ENCODE measurements at regions not wholly inside any gene's neighbourhood (a gene's known extent, or its start where the extent isn't known, plus 50 kb on each side); places are given as distances from the start of the nearest gene placed in this dataset.
"Not testable (repeated sequence)": the region's sequence is repeated elsewhere in the genome, so short reads cannot be mapped to it uniquely, and the experiment has no call there.

- in situ Hi-C loops (cut with MboI; ENCODE audit: low pct_ligation_motif_present in 1 of 4, low pct_unique_long_range_greater_than_20kb in 1 of 4, low sequenced_read_pairs in 3 of 4); H3K9me3 ChIP-seq: not testable (repeated sequence)
- peak overlapping the region; percentile 68 to 79 (median 76) for H3K27ac ChIP-seq
These were observed 373.7 kb downstream of the BCL2L11 start for GRCh38 chr2:111494288-111494980.

GRCh38 chr2:111494981-111495315 is 374.2 kb downstream of the BCL2L11 start:
- 0% methylated on average over 5 of the region's 7 CpGs; no CpG with 5 or more reads in 1 of the 2 donors for WGBS, 2 donors (ENCODE audit: low coverage in 1 of 2)
- DNase-seq; intact Hi-C loops (cut with DNase I; ENCODE audit: low total_unique reads); in situ Hi-C loops (cut with MboI; ENCODE audit: low pct_ligation_motif_present in 1 of 4, low pct_unique_long_range_greater_than_20kb in 1 of 4, low sequenced_read_pairs in 3 of 4); H3K36me3 ChIP-seq; H3K9me3 ChIP-seq; H3K4me1 ChIP-seq; H3K27me3 ChIP-seq: not testable (repeated sequence)
- H3K27ac ChIP-seq: peak overlapping the region; percentile 68 to 79 (median 76)
- peak overlapping the region in 1 of 4 donors; percentile 26 for H3K4me3 ChIP-seq

More at GRCh38 chr2:111494288-111494980, 373.7 kb downstream of the BCL2L11 start:
- DNase-seq: peak; percentile 38
- 40% methylated on average over 7 of the region's 14 CpGs; no CpG with 5 or more reads in 1 of the 2 donors for WGBS, 2 donors (ENCODE audit: low coverage in 1 of 2)
- H3K4me1 ChIP-seq; H3K27me3 ChIP-seq; H3K36me3 ChIP-seq; intact Hi-C loops (cut with DNase I; ENCODE audit: low total_unique reads): not testable (repeated sequence)
- H3K4me3 ChIP-seq: peak overlapping the region in 2 of 4 donors; percentile 4 to 26

DNA sequence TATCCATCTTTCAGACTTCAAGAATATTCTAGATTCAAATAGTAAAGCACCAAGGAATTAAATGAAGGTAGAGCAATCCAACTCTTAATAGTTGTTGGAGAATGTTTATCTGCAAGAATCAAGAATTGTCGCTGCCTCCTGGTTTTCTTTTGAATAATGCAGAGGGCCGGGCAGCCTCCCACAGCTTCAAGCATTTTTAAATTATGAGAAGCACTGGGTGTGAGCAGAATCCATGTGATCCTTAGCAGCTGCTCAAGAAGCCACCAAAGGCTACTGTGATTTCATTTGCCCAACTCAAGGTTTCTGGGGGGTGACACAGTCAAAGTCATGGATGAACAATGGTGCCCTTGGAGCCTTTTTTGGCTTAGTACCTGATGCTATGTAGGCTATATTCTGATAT is 374.9 kb downstream of the BCL2L11 start:
- in situ Hi-C loops (cut with MboI; ENCODE audit: low pct_ligation_motif_present in 1 of 4, low pct_unique_long_range_greater_than_20kb in 1 of 4, low sequenced_read_pairs in 3 of 4); H3K27me3 ChIP-seq; intact Hi-C loops (cut with DNase I; ENCODE audit: low total_unique reads); H3K9me3 ChIP-seq; DNase-seq; H3K36me3 ChIP-seq; H3K4me3 ChIP-seq; H3K4me1 ChIP-seq: not testable (repeated sequence)
- WGBS, 2 donors (ENCODE audit: low coverage in 1 of 2): 50 to 64% methylated on average over 2 of the region's 2 CpGs
- peak overlapping the region; percentile 53 to 76 (median 70) for H3K27ac ChIP-seq

DNA sequence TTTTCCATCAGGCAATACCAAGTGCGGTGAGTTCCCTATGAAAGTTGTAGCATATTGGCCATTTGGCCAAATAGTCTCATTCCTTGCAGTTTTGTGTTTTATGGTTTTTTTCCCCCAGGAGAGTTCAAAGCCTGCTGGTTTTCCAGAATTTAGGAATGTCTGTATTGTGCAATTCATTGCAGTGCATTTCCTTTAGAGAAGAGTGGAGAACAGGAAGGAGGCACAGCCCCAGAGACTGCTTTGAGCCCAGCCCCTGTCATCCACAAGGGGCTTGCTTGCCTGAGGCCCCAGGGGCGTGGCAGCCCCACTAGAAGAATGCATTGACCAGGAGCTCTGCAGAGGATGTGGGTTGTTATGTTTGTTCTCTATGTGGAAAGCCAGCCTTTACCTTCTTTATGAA is 375.5 kb downstream of the BCL2L11 start:
- WGBS, 2 donors (ENCODE audit: low coverage in 1 of 2): 75 to 90% methylated on average over 1 to 2 of the region's 2 CpGs
- H3K36me3 ChIP-seq; intact Hi-C loops (cut with DNase I; ENCODE audit: low total_unique reads); H3K27me3 ChIP-seq; H3K4me3 ChIP-seq; DNase-seq; H3K9me3 ChIP-seq; in situ Hi-C loops (cut with MboI; ENCODE audit: low pct_ligation_motif_present in 1 of 4, low pct_unique_long_range_greater_than_20kb in 1 of 4, low sequenced_read_pairs in 3 of 4); H3K4me1 ChIP-seq: not testable (repeated sequence)
- H3K27ac ChIP-seq: peak overlapping the region; percentile 53 to 76 (median 70)

GRCh38 chr2:111496860-111497259 is 376.1 kb downstream of the BCL2L11 start:
- intact Hi-C loops (cut with DNase I; ENCODE audit: low total_unique reads); H3K36me3 ChIP-seq; DNase-seq; H3K27ac ChIP-seq; H3K4me3 ChIP-seq; H3K4me1 ChIP-seq; H3K27me3 ChIP-seq; in situ Hi-C loops (cut with MboI; ENCODE audit: low pct_ligation_motif_present in 1 of 4, low pct_unique_long_range_greater_than_20kb in 1 of 4, low sequenced_read_pairs in 3 of 4); H3K9me3 ChIP-seq: not testable (repeated sequence)
- WGBS, 2 donors (ENCODE audit: low coverage in 1 of 2): 77 to 80% methylated on average over 1 to 4 of the region's 5 CpGs

GRCh38 chr2:111497270-111497669 is 376.6 kb downstream of the BCL2L11 start:
- in situ Hi-C loops (cut with MboI; ENCODE audit: low pct_ligation_motif_present in 1 of 4, low pct_unique_long_range_greater_than_20kb in 1 of 4, low sequenced_read_pairs in 3 of 4); H3K9me3 ChIP-seq; DNase-seq; H3K27me3 ChIP-seq; H3K4me3 ChIP-seq; H3K4me1 ChIP-seq; intact Hi-C loops (cut with DNase I; ENCODE audit: low total_unique reads); H3K27ac ChIP-seq; H3K36me3 ChIP-seq: not testable (repeated sequence)
- 95% methylated on average over 2 of the region's 2 CpGs; no CpG with 5 or more reads in 1 of the 2 donors for WGBS, 2 donors (ENCODE audit: low coverage in 1 of 2)

- H3K27me3 ChIP-seq; H3K9me3 ChIP-seq; in situ Hi-C loops (cut with MboI; ENCODE audit: low pct_ligation_motif_present in 1 of 4, low pct_unique_long_range_greater_than_20kb in 1 of 4, low sequenced_read_pairs in 3 of 4); intact Hi-C loops (cut with DNase I; ENCODE audit: low total_unique reads); H3K36me3 ChIP-seq; H3K4me3 ChIP-seq; H3K4me1 ChIP-seq; H3K27ac ChIP-seq; DNase-seq: not testable (repeated sequence)
- WGBS, 2 donors (ENCODE audit: low coverage in 1 of 2): 76% methylated on average over 2 of the region's 3 CpGs; no CpG with 5 or more reads in 1 of the 2 donors
These were observed 379.9 kb downstream of the BCL2L11 start for GRCh38 chr2:111500536-111501062.

- in situ Hi-C loops (cut with MboI; ENCODE audit: low pct_ligation_motif_present in 1 of 4, low pct_unique_long_range_greater_than_20kb in 1 of 4, low sequenced_read_pairs in 3 of 4); H3K4me3 ChIP-seq; H3K27me3 ChIP-seq; H3K36me3 ChIP-seq; DNase-seq; intact Hi-C loops (cut with DNase I; ENCODE audit: low total_unique reads); H3K9me3 ChIP-seq; H3K4me1 ChIP-seq; H3K27ac ChIP-seq: not testable (repeated sequence)
- 40% methylated on average over 2 of the region's 5 CpGs; no CpG with 5 or more reads in 1 of the 2 donors for WGBS, 2 donors (ENCODE audit: low coverage in 1 of 2)
These were observed 380.0 kb downstream of the ANAPC1 start for GRCh38 chr2:111503844-111504570.

- DNase-seq; H3K27me3 ChIP-seq; intact Hi-C loops (cut with DNase I; ENCODE audit: low total_unique reads); H3K36me3 ChIP-seq; H3K27ac ChIP-seq; H3K4me1 ChIP-seq; in situ Hi-C loops (cut with MboI; ENCODE audit: low pct_ligation_motif_present in 1 of 4, low pct_unique_long_range_greater_than_20kb in 1 of 4, low sequenced_read_pairs in 3 of 4); H3K4me3 ChIP-seq; H3K9me3 ChIP-seq: not testable (repeated sequence)
- 69 to 100% methylated on average over 1 of the region's 2 CpGs for WGBS, 2 donors (ENCODE audit: low coverage in 1 of 2)
These were observed 379.4 kb downstream of the ANAPC1 start for GRCh38 chr2:111504571-111504942.

GRCh38 chr2:111505267-111505666 is 378.7 kb downstream of the ANAPC1 start:
- DNase-seq; in situ Hi-C loops (cut with MboI; ENCODE audit: low pct_ligation_motif_present in 1 of 4, low pct_unique_long_range_greater_than_20kb in 1 of 4, low sequenced_read_pairs in 3 of 4); H3K36me3 ChIP-seq; H3K27me3 ChIP-seq; H3K9me3 ChIP-seq; intact Hi-C loops (cut with DNase I; ENCODE audit: low total_unique reads); H3K27ac ChIP-seq; H3K4me1 ChIP-seq; H3K4me3 ChIP-seq: not testable (repeated sequence)
- WGBS, 2 donors (ENCODE audit: low coverage in 1 of 2): 28% methylated on average over 4 of the region's 5 CpGs; no CpG with 5 or more reads in 1 of the 2 donors
